OCI-LY1 (cell line): ENCODE measurements at regions not wholly inside any gene's neighbourhood (a gene's known extent, or its start where the extent isn't known, plus 50 kb on each side); places are given as distances from the start of the nearest gene placed in this dataset.

Experiments
- H2AFZ ChIP-seq: fragments of 200-600 bp; sonication (generic), shearing (Covaris generic); 2 replicates; pipeline ENCODE4 v1.6.0; 2014; ENCODE audit warnings: antibody characterized with exemption, mild to moderate bottlenecking, low read length
- H3F3A ChIP-seq: fragments of 200-600 bp; sonication (generic), shearing (Covaris generic); 2 replicates; pipeline ENCODE4 v1.6.0; 2014; ENCODE audit warnings: mild to moderate bottlenecking, antibody characterized with exemption, low read length, moderate library complexity; ENCODE audit not compliant: insufficient read depth
- H3K27ac ChIP-seq: fragments of 200-600 bp; sonication (generic); 2 replicates; pipeline ENCODE4 v1.5.1; 2014; ENCODE audit warnings: low read length, mixed run types, mild to moderate bottlenecking, low read depth; ENCODE audit not compliant: poor library complexity, severe bottlenecking
- H3K27me3 ChIP-seq: fragments of 200-600 bp; sonication (generic); 2 replicates; pipeline ENCODE4 v1.6.0; 2014; ENCODE audit warnings: antibody characterized with exemption, mild to moderate bottlenecking, low read length, moderate library complexity; ENCODE audit not compliant: insufficient read depth
- H3K36me3 ChIP-seq: fragments of 200-600 bp; sonication (generic); 2 replicates; pipeline ENCODE4 v1.6.1; 2014; ENCODE audit warnings: mild to moderate bottlenecking, antibody characterized with exemption, low read length, moderate library complexity, mixed read lengths; ENCODE audit not compliant: insufficient read depth
- H3K4me1 ChIP-seq: fragments of 200-600 bp; sonication (generic); 2 replicates; pipeline ENCODE4 v1.5.1; 2014; ENCODE audit warnings: mild to moderate bottlenecking, low read length, moderate library complexity; ENCODE audit not compliant: insufficient read depth, severe bottlenecking
- H3K4me2 ChIP-seq: fragments of 200-600 bp; sonication (generic), shearing (Covaris generic); 2 replicates; pipeline ENCODE4 v1.6.1; 2014; ENCODE audit warnings: low read length
- H3K4me3 ChIP-seq: fragments of 200-600 bp; sonication (generic); 2 replicates; pipeline ENCODE4 v1.5.1; 2014; ENCODE audit warnings: low read length, low read depth, mild to moderate bottlenecking, mixed read lengths; ENCODE audit not compliant: poor library complexity, severe bottlenecking
- H3K79me2 ChIP-seq: fragments of 200-600 bp; shearing (Covaris generic); 2 replicates; pipeline ENCODE4 v1.6.1; 2016; ENCODE audit warnings: mixed run types, low read length, mixed read lengths; ENCODE audit not compliant: insufficient read depth
- H3K9ac ChIP-seq: fragments of 200-600 bp; sonication (generic), shearing (Covaris generic); 2 replicates; pipeline ENCODE4 v1.6.1; 2014; ENCODE audit warnings: mild to moderate bottlenecking, low read length, mixed read lengths
- H3K9me2 ChIP-seq: fragments of 200-600 bp; sonication (generic), shearing (Covaris generic); 2 replicates; pipeline ENCODE4 v1.6.1; 2014; ENCODE audit warnings: low read depth, mild to moderate bottlenecking, low read length, mixed read lengths
- H3K9me3 ChIP-seq: fragments of 200-600 bp; shearing (Covaris generic); 2 replicates; pipeline ENCODE4 v1.6.1; 2014; ENCODE audit warnings: low read length, mixed read lengths
- H4K20me1 ChIP-seq: fragments of 200-600 bp; sonication (generic), shearing (Covaris generic); 2 replicates; pipeline ENCODE4 v1.6.0; 2016; ENCODE audit warnings: mild to moderate bottlenecking, low read length; ENCODE audit not compliant: insufficient read depth
- EZH2 ChIP-seq: fragments of 200-600 bp; sonication (generic), shearing (Covaris generic); IDR thresholded peaks from 2 replicates; pipeline ENCODE4 v1.8.0; 2017; ENCODE audit warnings: borderline replicate concordance, mixed run types, mild to moderate bottlenecking, antibody characterized with exemption, low read length, moderate library complexity, mixed read lengths
- TF ChIP-seq, protein P1 (sequence below): fragments of 200-600 bp; sonication (generic), shearing (Covaris generic); IDR thresholded peaks from 2 replicates; pipeline ENCODE4 v1.5.1; 2017; ENCODE audit warnings: mild to moderate bottlenecking, antibody characterized with exemption, low read length, moderate library complexity, mixed read lengths

DNA sequence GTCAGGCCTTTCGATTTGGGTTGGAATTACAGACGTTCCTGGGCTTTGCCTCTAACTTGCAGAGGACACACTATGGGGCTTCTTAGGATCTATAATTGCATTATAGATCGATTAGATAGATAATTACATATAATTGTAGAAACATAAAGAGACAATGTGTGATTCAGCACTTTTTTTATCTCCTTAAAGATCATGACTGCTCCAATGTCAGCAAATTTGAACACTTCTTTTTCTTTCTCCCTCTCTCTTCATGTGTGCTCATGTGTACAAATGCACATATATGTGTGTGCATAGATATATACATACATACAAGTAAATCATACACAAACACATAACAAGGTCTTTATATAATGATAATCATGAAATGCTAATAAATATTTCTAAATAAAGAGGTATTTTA is 1261.2 kb upstream of the SLC39A10 start:
- Histone ChIP-seq H3K9me2 (no peaks in the 10 kb centered on the region), H3K9me3 (no peaks in the 10 kb centered on the region), H3F3A (no peaks in the 10 kb centered on the region), H4K20me1 (no peaks in the 10 kb centered on the region), H3K27me3 (no peaks in the 10 kb centered on the region), H2AFZ (no peak overlapping the region), H3K4me2 (no peak overlapping the region), H3K79me2 (no peaks in the 10 kb centered on the region), H3K27ac (no peak overlapping the region), H3K36me3 (no peaks in the 10 kb centered on the region), H3K4me1 (no peaks in the 10 kb centered on the region), H3K9ac (no peak overlapping the region), H3K4me3 (no peak overlapping the region)
- TF ChIP-seq, protein P1, sequence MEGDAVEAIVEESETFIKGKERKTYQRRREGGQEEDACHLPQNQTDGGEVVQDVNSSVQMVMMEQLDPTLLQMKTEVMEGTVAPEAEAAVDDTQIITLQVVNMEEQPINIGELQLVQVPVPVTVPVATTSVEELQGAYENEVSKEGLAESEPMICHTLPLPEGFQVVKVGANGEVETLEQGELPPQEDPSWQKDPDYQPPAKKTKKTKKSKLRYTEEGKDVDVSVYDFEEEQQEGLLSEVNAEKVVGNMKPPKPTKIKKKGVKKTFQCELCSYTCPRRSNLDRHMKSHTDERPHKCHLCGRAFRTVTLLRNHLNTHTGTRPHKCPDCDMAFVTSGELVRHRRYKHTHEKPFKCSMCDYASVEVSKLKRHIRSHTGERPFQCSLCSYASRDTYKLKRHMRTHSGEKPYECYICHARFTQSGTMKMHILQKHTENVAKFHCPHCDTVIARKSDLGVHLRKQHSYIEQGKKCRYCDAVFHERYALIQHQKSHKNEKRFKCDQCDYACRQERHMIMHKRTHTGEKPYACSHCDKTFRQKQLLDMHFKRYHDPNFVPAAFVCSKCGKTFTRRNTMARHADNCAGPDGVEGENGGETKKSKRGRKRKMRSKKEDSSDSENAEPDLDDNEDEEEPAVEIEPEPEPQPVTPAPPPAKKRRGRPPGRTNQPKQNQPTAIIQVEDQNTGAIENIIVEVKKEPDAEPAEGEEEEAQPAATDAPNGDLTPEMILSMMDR: no peak
- TF ChIP-seq EZH2: no peak

- Histone ChIP-seq H3K4me1 (no peaks in the 10 kb centered on the region), H3K4me2 (no peak overlapping the region), H2AFZ (no peak overlapping the region), H3K4me3 (no peak overlapping the region), H3K27ac (no peak overlapping the region), H3F3A (no peaks in the 10 kb centered on the region), H3K9me2 (no peaks in the 10 kb centered on the region), H3K27me3 (no peaks in the 10 kb centered on the region), H3K79me2 (no peaks in the 10 kb centered on the region), H3K36me3 (no peaks in the 10 kb centered on the region), H3K9ac (no peak overlapping the region), H4K20me1 (no peaks in the 10 kb centered on the region), H3K9me3 (peaks cover 4% of the 10 kb centered on the region; the same call in 1 of the 2 replicates)
- TF ChIP-seq EZH2: no peak
- TF ChIP-seq, protein P1: no peak
These were observed 1271.7 kb upstream of the SLC39A10 start for GRCh38 chr2:194385376-194385775.

GRCh38 chr2:194383401-194383800 is 1273.6 kb upstream of the SLC39A10 start:
- Histone ChIP-seq H3K9me3 (peaks cover 4% of the 10 kb centered on the region; the same call in 1 of the 2 replicates), H3K79me2 (no peaks in the 10 kb centered on the region), H3F3A (no peaks in the 10 kb centered on the region), H3K4me1 (no peaks in the 10 kb centered on the region), H3K9me2 (no peaks in the 10 kb centered on the region), H3K4me3 (no peak overlapping the region), H3K4me2 (no peak overlapping the region), H3K36me3 (no peaks in the 10 kb centered on the region), H2AFZ (no peak overlapping the region), H3K9ac (no peak overlapping the region), H4K20me1 (no peaks in the 10 kb centered on the region), H3K27me3 (no peaks in the 10 kb centered on the region), H3K27ac (no peak overlapping the region)
- TF ChIP-seq EZH2: no peak
- TF ChIP-seq, protein P1: no peak
